ENCODE measurements at regions not wholly inside any gene's neighbourhood (a gene's known extent, or its start where the extent isn't known, plus 50 kb on each side); places are given as distances from the start of the nearest gene placed in this dataset.

GRCh38 chr2:4272261-4272858 is 569.0 kb downstream of the DCDC2C start:
- DNase-seq (ENCODE audit: low read depth), result no peak
- no peak overlapping the region for H3K4me3 ChIP-seq (ENCODE audit: low read depth, low read length)
- no peak for TF ChIP-seq CTCF (conservative IDR thresholded peaks at IDR 0.05; ENCODE audit: low read depth, low read length)

DNA sequence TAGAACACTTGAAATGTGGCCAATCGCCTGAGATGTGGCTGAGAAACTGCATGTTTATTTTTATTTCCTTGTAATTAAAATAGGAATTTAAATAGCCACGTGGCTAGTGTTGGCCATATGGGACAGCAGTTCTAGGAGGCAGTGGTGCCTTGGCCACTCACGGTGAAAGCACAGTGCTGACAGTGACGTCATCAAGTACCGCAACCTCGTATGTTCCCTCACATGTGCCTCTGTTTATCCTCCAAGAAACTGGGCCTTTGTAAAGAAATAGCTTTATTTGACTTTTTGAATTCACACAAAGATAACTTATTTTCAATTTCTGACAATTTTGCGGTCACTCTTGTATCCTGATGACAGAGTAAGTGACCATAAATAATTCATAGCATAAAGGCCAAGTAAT is 575.0 kb downstream of the DCDC2C start:
- H3K4me3 ChIP-seq (ENCODE audit: low read depth, low read length), result no peak overlapping the region
- no peak for DNase-seq (ENCODE audit: low read depth)

DNA sequence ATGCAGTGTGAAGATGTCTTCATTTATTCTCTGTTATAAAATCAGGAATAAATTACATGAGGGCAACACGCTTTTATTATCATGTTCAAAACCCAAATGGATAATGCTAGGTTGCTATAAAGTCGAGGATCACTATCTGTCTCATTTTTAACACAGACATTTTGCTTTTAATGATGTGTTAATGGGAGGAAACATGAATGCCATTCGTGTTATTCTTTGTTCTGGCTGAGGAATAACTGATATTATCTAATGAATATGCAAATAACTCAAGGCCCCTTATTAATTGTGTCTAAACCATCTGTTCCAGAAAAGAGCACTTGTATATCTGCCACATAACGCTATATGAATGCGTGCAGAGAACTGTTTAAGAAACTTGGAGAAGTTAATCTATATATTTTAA is 576.1 kb downstream of the DCDC2C start:
- DNase-seq (ENCODE audit: low read depth), result no peak
- H3K4me3 ChIP-seq (ENCODE audit: low read depth, low read length), result no peak overlapping the region
- no peak for TF ChIP-seq CTCF (conservative IDR thresholded peaks at IDR 0.05; ENCODE audit: low read depth, low read length)

More for the DNA sequence above, 575.0 kb downstream of the DCDC2C start:
- TF ChIP-seq CTCF (conservative IDR thresholded peaks at IDR 0.05; ENCODE audit: low read depth, low read length), result no peak

DNA sequence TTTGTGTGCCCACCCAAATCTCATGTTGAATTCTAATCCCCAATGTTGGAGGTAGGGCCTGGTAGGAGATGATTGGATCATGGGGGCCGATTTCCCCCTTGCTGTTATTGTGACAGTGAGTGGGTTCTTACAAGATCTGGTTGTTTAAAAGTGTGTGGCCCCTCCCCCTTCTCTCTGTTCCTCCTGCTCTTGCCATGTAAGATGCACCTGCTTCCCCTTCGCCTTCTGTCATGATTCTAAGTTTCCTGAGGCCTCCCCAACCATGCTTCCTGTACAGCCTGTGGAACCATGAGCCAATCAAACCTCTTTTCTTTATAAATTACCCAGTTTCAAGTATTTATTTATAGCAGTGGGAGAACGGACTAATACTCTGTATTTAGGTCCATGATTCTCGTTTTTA is 588.1 kb downstream of the DCDC2C start:
- no peak overlapping the region for H3K4me3 ChIP-seq (ENCODE audit: low read depth, low read length)
- no peak for TF ChIP-seq CTCF (conservative IDR thresholded peaks at IDR 0.05; ENCODE audit: low read depth, low read length)
- DNase-seq (ENCODE audit: low read depth), result no peak

DNA sequence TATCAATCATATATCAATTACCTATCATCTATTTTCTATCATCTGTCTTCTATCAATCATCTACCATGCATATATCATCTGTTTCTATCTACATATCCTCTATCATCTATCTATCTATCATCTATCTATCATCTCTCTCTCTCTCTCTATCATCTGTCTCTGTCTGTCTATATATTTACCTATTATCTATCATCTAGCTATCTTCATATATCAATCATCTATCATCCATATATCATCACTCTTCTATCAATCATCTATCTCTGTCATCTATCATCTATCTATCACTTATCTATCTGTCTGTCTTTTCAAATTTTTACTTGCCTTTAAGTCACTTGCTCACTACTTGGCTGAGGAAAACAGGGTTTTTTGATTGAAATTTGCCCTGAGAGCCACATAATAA is 592.3 kb downstream of the DCDC2C start:
- TF ChIP-seq CTCF (conservative IDR thresholded peaks at IDR 0.05; ENCODE audit: low read depth, low read length), result no peak
- no peak for DNase-seq (ENCODE audit: low read depth)
- no peak overlapping the region for H3K4me3 ChIP-seq (ENCODE audit: low read depth, low read length)

DNA sequence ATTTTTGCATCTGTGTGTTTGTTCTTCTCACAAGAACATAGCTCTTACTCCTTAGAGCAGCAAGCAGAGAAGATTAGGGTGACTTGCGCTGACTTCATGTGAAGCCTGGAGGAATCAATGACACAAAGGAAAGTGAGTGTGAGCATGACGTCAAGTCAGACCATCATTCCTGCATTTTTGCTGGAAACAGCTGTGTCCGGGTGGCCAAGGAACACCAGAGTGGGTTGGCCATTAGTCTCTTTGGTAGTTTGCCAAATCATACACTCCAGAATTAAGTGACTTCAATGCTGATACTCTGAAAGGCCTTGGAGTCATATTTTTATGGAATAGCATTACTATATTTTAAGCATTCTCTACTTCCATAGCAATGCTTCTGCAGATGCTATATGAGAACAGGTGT is 597.2 kb downstream of the DCDC2C start:
- no peak for TF ChIP-seq CTCF (conservative IDR thresholded peaks at IDR 0.05; ENCODE audit: low read depth, low read length)
- no peak for DNase-seq (ENCODE audit: low read depth)
- H3K4me3 ChIP-seq (ENCODE audit: low read depth, low read length), result no peak overlapping the region

DNA sequence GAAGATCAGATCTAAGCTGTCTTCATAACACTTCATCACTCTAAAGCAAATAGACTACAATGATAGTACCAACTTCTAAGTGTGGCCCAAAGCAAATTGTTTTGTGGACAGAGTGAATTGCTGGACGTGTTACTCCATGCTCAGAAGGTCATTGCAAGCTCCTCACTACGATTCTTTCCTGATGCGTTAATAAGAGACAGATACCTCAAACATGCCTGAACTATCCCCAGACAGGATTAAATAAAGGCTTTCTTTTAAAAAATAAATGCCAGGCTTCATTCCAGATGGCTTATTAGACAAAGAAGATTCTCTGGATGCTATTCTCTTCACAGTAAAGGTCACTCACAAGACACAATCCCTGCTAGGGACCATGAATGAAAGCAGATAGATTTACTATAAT is 621.2 kb downstream of the DCDC2C start:
- no peak for DNase-seq (ENCODE audit: low read depth)
- H3K4me3 ChIP-seq (ENCODE audit: low read depth, low read length), result no peak overlapping the region
- TF ChIP-seq CTCF (conservative IDR thresholded peaks at IDR 0.05; ENCODE audit: low read depth, low read length), result no peak
